ENCODE measurements at regions not wholly inside any gene's neighbourhood (a gene's known extent, or its start where the extent isn't known, plus 50 kb on each side); places are given as distances from the start of the nearest gene placed in this dataset.

DNA sequence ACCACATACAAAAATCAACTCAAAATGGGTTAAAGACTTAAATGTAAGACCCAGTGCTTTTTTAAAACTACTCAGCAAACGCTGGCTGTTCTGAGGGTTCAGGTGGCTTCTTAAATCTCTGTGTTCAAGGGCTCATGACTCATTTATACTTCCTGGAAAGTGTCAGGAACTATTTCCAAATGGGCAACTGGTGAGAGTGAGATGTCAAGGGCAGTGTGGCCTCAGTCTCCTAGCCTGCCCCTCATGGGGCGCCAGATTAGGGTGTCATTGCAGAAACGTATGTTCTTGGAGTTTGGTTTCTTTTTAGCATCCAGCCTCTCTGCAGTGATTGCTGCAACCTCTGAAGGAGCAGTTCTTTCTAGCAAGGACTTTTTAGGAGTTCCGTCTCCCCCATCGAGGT, 485.4 kb downstream of the TNS1 start:
- TF ChIP-seq, protein P1, sequence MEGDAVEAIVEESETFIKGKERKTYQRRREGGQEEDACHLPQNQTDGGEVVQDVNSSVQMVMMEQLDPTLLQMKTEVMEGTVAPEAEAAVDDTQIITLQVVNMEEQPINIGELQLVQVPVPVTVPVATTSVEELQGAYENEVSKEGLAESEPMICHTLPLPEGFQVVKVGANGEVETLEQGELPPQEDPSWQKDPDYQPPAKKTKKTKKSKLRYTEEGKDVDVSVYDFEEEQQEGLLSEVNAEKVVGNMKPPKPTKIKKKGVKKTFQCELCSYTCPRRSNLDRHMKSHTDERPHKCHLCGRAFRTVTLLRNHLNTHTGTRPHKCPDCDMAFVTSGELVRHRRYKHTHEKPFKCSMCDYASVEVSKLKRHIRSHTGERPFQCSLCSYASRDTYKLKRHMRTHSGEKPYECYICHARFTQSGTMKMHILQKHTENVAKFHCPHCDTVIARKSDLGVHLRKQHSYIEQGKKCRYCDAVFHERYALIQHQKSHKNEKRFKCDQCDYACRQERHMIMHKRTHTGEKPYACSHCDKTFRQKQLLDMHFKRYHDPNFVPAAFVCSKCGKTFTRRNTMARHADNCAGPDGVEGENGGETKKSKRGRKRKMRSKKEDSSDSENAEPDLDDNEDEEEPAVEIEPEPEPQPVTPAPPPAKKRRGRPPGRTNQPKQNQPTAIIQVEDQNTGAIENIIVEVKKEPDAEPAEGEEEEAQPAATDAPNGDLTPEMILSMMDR (IDR thresholded peaks at IDR 0.05; ENCODE audit: insufficient read depth, low read depth, low read length), result no peak
- CTCF ChIA-PET, result interaction anchor here (1.1 to 2.0 kb wide), 2 partner anchors 133 to 167 kb away, joined by 3 to 6 read pairs; no protein-coding TSS in a partner anchor
- no peak for DNase-seq (ENCODE audit: low read depth)

DNA sequence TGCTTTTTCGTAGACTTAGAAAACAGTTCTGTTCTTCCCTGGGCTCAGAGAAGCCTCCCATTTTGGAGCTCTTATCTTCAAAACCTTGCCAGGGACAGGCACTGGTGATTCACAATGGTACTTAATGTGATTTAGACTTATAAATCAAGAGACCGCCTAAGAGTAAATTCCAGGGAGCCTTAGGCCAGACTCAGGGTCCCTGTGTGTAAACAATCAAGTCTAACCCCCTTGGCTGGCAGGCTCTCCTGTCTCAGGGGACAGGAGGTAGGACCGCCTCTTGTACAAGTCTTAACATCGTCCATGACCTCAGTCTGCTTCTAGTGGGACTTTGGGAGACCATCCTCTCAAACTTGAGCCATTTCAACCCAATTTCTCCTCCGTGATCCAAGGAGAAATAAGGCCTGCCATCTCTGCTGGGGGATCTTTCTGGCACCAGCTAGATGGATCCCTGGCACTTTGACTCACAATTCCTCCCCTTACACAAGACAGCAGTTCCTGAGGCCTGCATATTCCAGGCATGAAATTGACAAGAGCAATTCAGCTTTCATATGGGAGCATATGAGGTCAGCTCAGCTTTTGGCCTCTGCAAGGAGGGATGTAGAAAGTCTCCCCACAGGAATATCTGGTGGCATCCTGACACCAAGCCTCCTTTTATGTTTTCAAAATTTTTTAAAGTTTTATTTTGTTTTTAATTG, 487.0 kb downstream of the TNS1 start:
- no peak for DNase-seq (ENCODE audit: low read depth)
- TF ChIP-seq, protein P1 (IDR thresholded peaks at IDR 0.05; ENCODE audit: insufficient read depth, low read depth, low read length), result no peak
- Histone ChIP-seq H3K27me3 (ENCODE audit: control insufficient read depth, insufficient read depth, low read length) (no peaks in the 10 kb centered on the region), H3K36me3 (ENCODE audit: control insufficient read depth, insufficient read depth, low read length) (no peaks in the 10 kb centered on the region), H3K4me3 (ENCODE audit: low read depth, low read length) (no peak overlapping the region)
- ChIA-PET POLR2A (no interaction called here), CTCF (interaction anchor here (0.6 to 2.0 kb wide), 2 partner anchors 135 to 996 kb away, joined by 3 to 6 read pairs; no protein-coding TSS in a partner anchor)

More for the DNA sequence above, 485.4 kb downstream of the TNS1 start:
- H3K36me3 ChIP-seq (ENCODE audit: control insufficient read depth, insufficient read depth, low read length), result no peaks in the 10 kb centered on the region
- POLR2A ChIA-PET, result interaction anchor here (0.7 kb wide), 1 partner anchor 133 kb away, joined by 4 read pairs; no protein-coding TSS in a partner anchor
- no peak overlapping the region for H3K4me3 ChIP-seq (ENCODE audit: low read depth, low read length)
- H3K27me3 ChIP-seq (ENCODE audit: control insufficient read depth, insufficient read depth, low read length), result no peaks in the 10 kb centered on the region

DNA sequence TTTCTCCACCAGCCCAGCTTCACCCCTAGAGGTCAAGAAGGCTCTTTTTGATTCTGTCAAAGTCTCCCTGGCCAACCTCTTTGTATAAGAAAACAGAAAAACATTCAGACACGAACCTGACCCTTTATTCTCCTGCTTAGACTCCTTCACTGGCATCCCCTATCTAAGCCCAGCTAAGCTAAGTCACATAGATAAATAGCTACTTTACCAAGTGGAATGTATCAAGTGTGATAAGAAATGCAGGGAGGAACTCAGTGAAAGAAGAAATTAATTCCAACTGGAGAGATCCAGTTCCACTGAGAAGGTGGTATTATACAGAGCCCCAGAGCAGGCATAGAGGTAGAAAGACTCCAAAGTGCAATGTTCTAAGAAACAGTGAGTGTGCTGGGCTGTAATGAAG, 489.5 kb downstream of the TNS1 start:
- ChIA-PET CTCF (interaction anchor here (1.0 to 3.8 kb wide), 4 partner anchors 138 to 449 kb away, joined by 3 to 13 read pairs (median 7); no protein-coding TSS in a partner anchor), POLR2A (no interaction called here)
- H3K36me3 ChIP-seq (ENCODE audit: control insufficient read depth, insufficient read depth, low read length), result no peaks in the 10 kb centered on the region
- H3K4me3 ChIP-seq (ENCODE audit: low read depth, low read length), result no peak overlapping the region
- H3K27me3 ChIP-seq (ENCODE audit: control insufficient read depth, insufficient read depth, low read length), result no peaks in the 10 kb centered on the region
- TF ChIP-seq, protein P1 (IDR thresholded peaks at IDR 0.05; ENCODE audit: insufficient read depth, low read depth, low read length), result no peak
- no peak for DNase-seq (ENCODE audit: low read depth)

DNA sequence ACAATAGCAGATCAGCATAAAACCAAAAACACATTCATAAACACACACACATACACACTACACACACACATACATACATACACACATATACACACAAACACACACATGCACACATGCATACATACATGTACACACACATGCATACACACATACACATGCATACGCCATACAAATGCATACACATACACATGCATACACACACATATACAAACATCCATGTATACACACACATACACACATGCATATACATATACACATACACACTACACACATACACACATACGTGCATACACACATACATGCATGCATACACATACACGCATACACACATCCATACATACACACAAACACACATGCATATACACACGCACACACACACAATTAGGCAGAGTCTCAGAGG, 490.1 kb downstream of the TNS1 start:
- CTCF ChIA-PET, result interaction anchor here (1.0 to 3.8 kb wide), 5 partner anchors 138 to 830 kb away, joined by 3 to 15 read pairs (median 10); no protein-coding TSS in a partner anchor
- POLR2A ChIA-PET, result no interaction called here

DNA sequence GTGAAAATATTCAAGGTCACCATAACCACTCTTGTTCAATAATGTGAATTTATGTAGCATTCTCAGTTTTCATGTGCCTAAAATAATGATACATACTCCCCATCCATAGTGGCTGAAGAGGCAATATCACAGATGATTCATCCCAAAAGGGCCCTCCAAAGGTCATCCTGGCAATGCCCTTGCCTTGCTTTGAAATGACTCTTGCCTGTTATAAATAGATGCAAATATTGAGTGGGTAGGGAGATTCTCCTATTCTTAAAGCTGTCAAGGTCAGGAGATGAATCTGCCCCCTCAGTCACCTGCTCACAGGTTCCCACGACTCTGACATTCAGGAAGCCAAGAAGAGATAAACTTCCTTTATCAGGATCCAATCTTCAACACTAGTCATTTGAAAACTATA, 490.5 kb downstream of the TNS1 start:
- CTCF ChIA-PET, result interaction anchor here (1.0 to 3.8 kb wide), 8 partner anchors 139 to 830 kb away, joined by 3 to 47 read pairs (median 14); partner anchors contain the start of gene IGFBP5
- no peak for DNase-seq (ENCODE audit: low read depth)
- Histone ChIP-seq H3K27me3 (ENCODE audit: control insufficient read depth, insufficient read depth, low read length) (no peaks in the 10 kb centered on the region), H3K36me3 (ENCODE audit: control insufficient read depth, insufficient read depth, low read length) (no peaks in the 10 kb centered on the region), H3K4me3 (ENCODE audit: low read depth, low read length) (no peak overlapping the region)
- POLR2A ChIA-PET, result no interaction called here
- TF ChIP-seq, protein P1 (IDR thresholded peaks at IDR 0.05; ENCODE audit: insufficient read depth, low read depth, low read length), result no peak

More for the DNA sequence above, 490.1 kb downstream of the TNS1 start:
- TF ChIP-seq, protein P1 (IDR thresholded peaks at IDR 0.05; ENCODE audit: insufficient read depth, low read depth, low read length), result no peak
- no peaks in the 10 kb centered on the region for H3K36me3 ChIP-seq (ENCODE audit: control insufficient read depth, insufficient read depth, low read length)
- no peak overlapping the region for H3K4me3 ChIP-seq (ENCODE audit: low read depth, low read length)
- no peaks in the 10 kb centered on the region for H3K27me3 ChIP-seq (ENCODE audit: control insufficient read depth, insufficient read depth, low read length)
- DNase-seq (ENCODE audit: low read depth), result no peak

Measured in BJ (cell line).